KMS-11 (cell line): ENCODE measurements at regions not wholly inside any gene's neighbourhood (a gene's known extent, or its start where the extent isn't known, plus 50 kb on each side); places are given as distances from the start of the nearest gene placed in this dataset.

Source experiments
- H2AFZ ChIP-seq: fragments of 200-600 bp; sonication (generic); 2 replicates; pipeline ENCODE4 v1.6.1; 2016; ENCODE audit warnings: antibody characterized with exemption, mixed run types, low read depth
- H3K27ac ChIP-seq: fragments of 200-600 bp; sonication (generic); 2 replicates; pipeline ENCODE4 v1.6.1; 2016; ENCODE audit warnings: mild to moderate bottlenecking, mixed run types
- H3K27me3 ChIP-seq: fragments of 200-600 bp; sonication (generic); 2 replicates; pipeline ENCODE4 v1.6.1; 2017; ENCODE audit warnings: mild to moderate bottlenecking, low read depth, mixed run types, moderate library complexity; ENCODE audit not compliant: insufficient read depth
- H3K36me3 ChIP-seq: fragments of 200-600 bp; sonication (generic); 2 replicates; pipeline ENCODE4 v1.6.1; 2017; ENCODE audit warnings: mild to moderate bottlenecking, mixed run types; ENCODE audit not compliant: insufficient read depth
- H3K4me1 ChIP-seq: fragments of 200-600 bp; sonication (generic); 2 replicates; pipeline ENCODE4 v1.6.1; 2016; ENCODE audit warnings: mild to moderate bottlenecking, low read depth, mixed run types; ENCODE audit not compliant: poor library complexity, severe bottlenecking
- H3K4me2 ChIP-seq: fragments of 200-600 bp; sonication (generic); 2 replicates; pipeline ENCODE4 v1.7.0; 2016; ENCODE audit warnings: mild to moderate bottlenecking, mixed run types
- H3K4me3 ChIP-seq: fragments of 200-600 bp; sonication (generic); IDR thresholded peaks from 2 replicates; pipeline ENCODE4 v1.6.1; 2017; ENCODE audit warnings: low read depth, low read length, mixed read lengths; ENCODE audit not compliant: insufficient read depth
- H3K79me2 ChIP-seq: fragments of 200-600 bp; sonication (generic); 2 replicates; pipeline ENCODE4 v1.6.1; 2016; ENCODE audit warnings: low read depth, mixed run types; ENCODE audit not compliant: insufficient read depth
- H3K9ac ChIP-seq: fragments of 200-600 bp; sonication (generic); 2 replicates; pipeline ENCODE4 v1.6.1; 2016; ENCODE audit warnings: mild to moderate bottlenecking, mixed run types
- H4K20me1 ChIP-seq: fragments of 200-600 bp; sonication (generic); 2 replicates; pipeline ENCODE4 v1.6.1; 2016; ENCODE audit warnings: mild to moderate bottlenecking, mixed run types; ENCODE audit not compliant: insufficient read depth
- CTCF ChIP-seq: fragments of 200-600 bp; sonication (generic); conservative IDR thresholded peaks from 2 replicates; pipeline ENCODE4 v1.6.1; 2017; ENCODE audit warnings: low read depth, mild to moderate bottlenecking, antibody characterized with exemption, low read length, moderate library complexity, mixed read lengths

GRCh38 chr12:31872831-31873604 is 86.2 kb upstream of the RESF1 start:
- no peak for TF ChIP-seq CTCF
- Histone ChIP-seq H3K4me2 (no peak overlapping the region), H3K79me2 (no peaks in the 10 kb centered on the region), H3K27me3 (no peaks in the 10 kb centered on the region), H3K4me3 (no peak overlapping the region), H4K20me1 (no peaks in the 10 kb centered on the region), H3K4me1 (peaks cover 21% of the 10 kb centered on the region), H2AFZ (no peak overlapping the region), H3K27ac (no peak overlapping the region), H3K36me3 (no peaks in the 10 kb centered on the region), H3K9ac (no peak overlapping the region)

GRCh38 chr12:31869972-31870371 is 89.2 kb upstream of the RESF1 start:
- no peaks in the 10 kb centered on the region for H3K27me3 ChIP-seq
- H3K79me2 ChIP-seq = no peaks in the 10 kb centered on the region
- no peak overlapping the region for H3K9ac ChIP-seq
- peaks cover 31% of the 10 kb centered on the region for H3K4me1 ChIP-seq
- no peak overlapping the region for H2AFZ ChIP-seq
- H3K4me2 ChIP-seq = no peak overlapping the region
- TF ChIP-seq CTCF = no peak
- no peaks in the 10 kb centered on the region for H4K20me1 ChIP-seq
- H3K36me3 ChIP-seq = no peaks in the 10 kb centered on the region
- no peak overlapping the region for H3K27ac ChIP-seq
- H3K4me3 ChIP-seq = no peak overlapping the region

GRCh38 chr12:31868965-31869364 is 90.2 kb upstream of the RESF1 start:
- Histone ChIP-seq H3K4me1 (peaks cover 29% of the 10 kb centered on the region), H3K27me3 (no peaks in the 10 kb centered on the region), H2AFZ (no peak overlapping the region), H3K4me2 (no peak overlapping the region), H4K20me1 (no peaks in the 10 kb centered on the region), H3K27ac (no peak overlapping the region), H3K36me3 (no peaks in the 10 kb centered on the region), H3K9ac (no peak overlapping the region), H3K4me3 (no peak overlapping the region), H3K79me2 (no peaks in the 10 kb centered on the region)
- TF ChIP-seq CTCF = no peak

- no peak overlapping the region for H3K4me3 ChIP-seq
- H3K4me1 ChIP-seq = peaks cover 29% of the 10 kb centered on the region
- peak overlapping the region; percentile 38 for H3K4me2 ChIP-seq
- peak overlapping the region; percentile 61 for H3K27ac ChIP-seq
- H3K36me3 ChIP-seq = no peaks in the 10 kb centered on the region
- no peak for TF ChIP-seq CTCF
- H3K9ac ChIP-seq = no peak overlapping the region
- H4K20me1 ChIP-seq = no peaks in the 10 kb centered on the region
- H2AFZ ChIP-seq = peak overlapping the region; percentile 77
- H3K79me2 ChIP-seq = no peaks in the 10 kb centered on the region
- H3K27me3 ChIP-seq = no peaks in the 10 kb centered on the region
Observed at GRCh38 chr12:31867292-31867691, 91.9 kb upstream of the RESF1 start.
